ENCODE measurements at regions not wholly inside any gene's neighbourhood (a gene's known extent, or its start where the extent isn't known, plus 50 kb on each side); places are given as distances from the start of the nearest gene placed in this dataset.

- no peak for TF ChIP-seq NR2F2 (IDR thresholded peaks at IDR 0.05)
- TF ChIP-seq GABPA (IDR thresholded peaks at IDR 0.05 in 1 of 2, conservative IDR thresholded peaks at IDR 0.05 in 1 of 2): no peak
- no peak for TF ChIP-seq JUND (IDR thresholded peaks at IDR 0.05)
- TF ChIP-seq YY1 (IDR thresholded peaks at IDR 0.05): no peak
Observed at GRCh38 chr3:182124187-182124586, 412.5 kb downstream of the SOX2 start (continued).

- Histone ChIP-seq H3K27ac (ENCODE audit: low read depth in 1 of 2, low read length in 2 of 2) (no peak overlapping the region), H3K4me1 (ENCODE audit: control insufficient read depth in 4 of 4, insufficient read depth in 4 of 4, low read length in 3 of 4) (no peaks in the 10 kb centered on the region), H3K27me3 (ENCODE audit: control insufficient read depth in 4 of 4, insufficient read depth in 4 of 4, low read length in 3 of 4) (no peaks in the 10 kb centered on the region), H3K36me3 (ENCODE audit: control insufficient read depth in 4 of 4, insufficient read depth in 3 of 4, low read depth in 1 of 4, low read length in 3 of 4) (no peaks in the 10 kb centered on the region), H3K9ac (ENCODE audit: low read depth in 1 of 2, low read length in 2 of 2) (no peak overlapping the region), H3K4me3 (ENCODE audit: low read depth in 1 of 3, low read length in 3 of 3) (no peak overlapping the region), H3K9me3 (ENCODE audit: control insufficient read depth in 4 of 4, low read length in 3 of 4) (no peaks in the 10 kb centered on the region)
- WGBS: 93% methylated on average over 1 of the region's 1 CpG
- no peak for TF ChIP-seq CTCF (IDR thresholded peaks at IDR 0.05; ENCODE audit: low read depth, low read length, missing input control)
- TF ChIP-seq FOXA1 (IDR thresholded peaks at IDR 0.05): no peak
- no peak for TF ChIP-seq ZBTB33 (IDR thresholded peaks at IDR 0.05)
- TF ChIP-seq TAF1 (conservative IDR thresholded peaks at IDR 0.05): no peak
- no peak for TF ChIP-seq SP1 (IDR thresholded peaks at IDR 0.05)
- TF ChIP-seq REST (IDR thresholded peaks at IDR 0.05): no peak
- TF ChIP-seq EGR1 (IDR thresholded peaks at IDR 0.05; ENCODE audit: low read depth in 2 of 2): no peak
- TF ChIP-seq MAX (IDR thresholded peaks at IDR 0.05): no peak
- no peak for TF ChIP-seq HNF4A (conservative IDR thresholded peaks at IDR 0.05)
- TF ChIP-seq GABPA (IDR thresholded peaks at IDR 0.05 in 1 of 2, conservative IDR thresholded peaks at IDR 0.05 in 1 of 2): no peak
- no peak for TF ChIP-seq FOXA2 (IDR thresholded peaks at IDR 0.05)
- TF ChIP-seq NR2F2 (IDR thresholded peaks at IDR 0.05): no peak
- DNase-seq (ENCODE audit: low spot score): no peak
Observed at GRCh38 chr3:182124716-182125115, 413.0 kb downstream of the SOX2 start.

- Histone ChIP-seq H3K27ac (ENCODE audit: low read depth in 1 of 2, low read length in 2 of 2) (no peak overlapping the region), H3K9ac (ENCODE audit: low read depth in 1 of 2, low read length in 2 of 2) (no peak overlapping the region), H3K4me3 (ENCODE audit: low read depth in 1 of 3, low read length in 3 of 3) (no peak overlapping the region), H3K27me3 (ENCODE audit: control insufficient read depth in 4 of 4, insufficient read depth in 4 of 4, low read length in 3 of 4) (peaks cover 0 to 2% (median 0%) of the 10 kb centered on the region in 4 donors), H3K9me3 (ENCODE audit: control insufficient read depth in 4 of 4, low read length in 3 of 4) (no peaks in the 10 kb centered on the region), H3K36me3 (ENCODE audit: control insufficient read depth in 4 of 4, insufficient read depth in 3 of 4, low read depth in 1 of 4, low read length in 3 of 4) (no peaks in the 10 kb centered on the region), H3K4me1 (ENCODE audit: control insufficient read depth in 4 of 4, insufficient read depth in 4 of 4, low read length in 3 of 4) (no peaks in the 10 kb centered on the region)
- 83% methylated on average over 9 of the region's 9 CpGs for WGBS
- no peak for DNase-seq (ENCODE audit: low spot score)
- no peak for TF ChIP-seq SP1 (IDR thresholded peaks at IDR 0.05)
- no peak for TF ChIP-seq MAX (IDR thresholded peaks at IDR 0.05)
- TF ChIP-seq FOXA2 (IDR thresholded peaks at IDR 0.05): no peak
- no peak for TF ChIP-seq GABPA (IDR thresholded peaks at IDR 0.05 in 1 of 2, conservative IDR thresholded peaks at IDR 0.05 in 1 of 2)
- no peak for TF ChIP-seq RXRA (IDR thresholded peaks at IDR 0.05)
- TF ChIP-seq NR2F2 (IDR thresholded peaks at IDR 0.05): no peak
- TF ChIP-seq FOXA1 (IDR thresholded peaks at IDR 0.05): no peak
- TF ChIP-seq RAD21 (IDR thresholded peaks at IDR 0.05): no peak
- no peak for TF ChIP-seq ATF3 (IDR thresholded peaks at IDR 0.05)
- no peak for TF ChIP-seq HNF4A (conservative IDR thresholded peaks at IDR 0.05)
- no peak for TF ChIP-seq EGR1 (IDR thresholded peaks at IDR 0.05; ENCODE audit: low read depth in 2 of 2)
- TF ChIP-seq TAF1 (conservative IDR thresholded peaks at IDR 0.05): no peak
- no peak for TF ChIP-seq HNF4G (IDR thresholded peaks at IDR 0.05)
- TF ChIP-seq CTCF (IDR thresholded peaks at IDR 0.05; ENCODE audit: low read depth, low read length, missing input control): no peak
- TF ChIP-seq YY1 (IDR thresholded peaks at IDR 0.05): no peak
Observed at GRCh38 chr3:182129740-182130139, 418.0 kb downstream of the SOX2 start.
